ENCODE measurements at regions not wholly inside any gene's neighbourhood (a gene's known extent, or its start where the extent isn't known, plus 50 kb on each side); places are given as distances from the start of the nearest gene placed in this dataset.

DNA sequence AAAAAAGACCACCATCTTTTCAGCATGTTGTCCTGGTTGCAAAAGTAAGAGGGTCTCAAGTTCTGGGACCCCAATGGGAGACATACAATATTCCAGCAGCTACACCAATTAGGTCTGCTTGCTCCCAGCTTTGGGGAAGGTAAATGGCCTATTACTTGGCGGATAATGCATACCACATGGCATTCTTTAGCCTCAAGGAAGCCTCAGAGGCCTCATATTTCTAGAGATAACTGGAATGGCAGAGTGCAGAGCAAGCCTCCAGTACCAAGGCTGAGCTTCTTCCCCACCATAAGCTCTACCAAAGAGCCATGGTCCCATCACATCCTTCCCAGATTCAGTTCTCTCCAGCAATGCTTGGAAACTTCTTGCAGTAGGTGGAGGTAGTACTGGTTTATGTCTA is 493.8 kb downstream of the SHQ1 start:
- WGBS (ENCODE audit: insufficient coverage): 83% methylated on average over 1 of the region's 1 CpG
- Histone ChIP-seq H3K9me3 (replicated peaks; ENCODE audit: control insufficient read depth, low read depth, low read length) (no peaks in the 10 kb centered on the region), H3K4me3 (ENCODE audit: low read length) (no peak overlapping the region), H3K27me3 (ENCODE audit: control insufficient read depth, insufficient read depth, low read length) (peaks cover 3% of the 10 kb centered on the region), H3K27ac (ENCODE audit: low read length) (no peak overlapping the region), H3K36me3 (ENCODE audit: control insufficient read depth, insufficient read depth, low read length) (no peaks in the 10 kb centered on the region), H3K4me1 (ENCODE audit: control insufficient read depth, insufficient read depth, low read length) (no peaks in the 10 kb centered on the region)
- DNase-seq: no peak

DNA sequence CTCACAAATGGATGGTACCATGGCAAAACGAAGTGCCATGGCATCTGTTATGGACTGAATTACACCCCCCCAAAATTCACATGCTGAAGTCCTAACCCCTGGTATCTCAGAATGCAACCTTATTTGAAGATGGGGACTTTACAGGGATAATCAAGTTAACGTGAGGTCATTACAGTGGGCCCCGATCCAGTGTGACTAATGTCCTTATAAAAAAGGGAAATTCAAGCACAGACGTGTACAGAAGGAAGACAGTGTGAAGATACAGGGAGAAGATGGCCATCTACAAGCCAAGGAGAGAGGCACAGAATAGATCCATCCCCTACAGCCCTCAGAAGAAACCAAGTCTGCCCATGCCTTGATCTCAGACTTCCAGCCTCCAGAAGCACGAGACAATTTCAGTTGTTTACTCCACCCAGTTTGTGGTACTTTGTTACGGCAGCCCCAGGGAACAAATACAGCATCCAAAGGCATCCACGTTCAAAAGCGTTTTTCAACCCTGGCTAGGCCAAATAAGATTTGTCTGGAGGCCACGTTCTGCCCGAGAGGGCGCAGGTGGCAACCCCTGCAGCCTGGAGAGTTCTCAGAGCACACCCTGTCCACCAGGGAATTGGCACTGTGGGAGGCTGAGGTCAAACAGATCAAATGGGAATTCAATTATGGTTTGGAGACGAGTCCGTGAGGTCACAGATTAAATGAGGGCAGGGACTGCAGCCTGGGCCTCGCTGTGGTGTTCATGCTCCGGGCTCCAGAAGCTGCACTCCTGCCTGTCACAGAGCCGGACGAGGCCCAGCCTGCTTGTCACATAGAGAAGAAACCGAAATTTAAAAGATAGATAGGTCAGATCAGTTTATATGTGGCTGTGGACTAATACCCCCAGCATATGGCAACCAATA is 494.8 kb downstream of the SHQ1 start:
- DNase-seq: no peak
- Histone ChIP-seq H3K27me3 (ENCODE audit: control insufficient read depth, insufficient read depth, low read length) (peaks cover 3% of the 10 kb centered on the region), H3K9me3 (replicated peaks; ENCODE audit: control insufficient read depth, low read depth, low read length) (no peaks in the 10 kb centered on the region), H3K27ac (ENCODE audit: low read length) (no peak overlapping the region), H3K4me1 (ENCODE audit: control insufficient read depth, insufficient read depth, low read length) (no peaks in the 10 kb centered on the region), H3K36me3 (ENCODE audit: control insufficient read depth, insufficient read depth, low read length) (no peaks in the 10 kb centered on the region), H3K4me3 (ENCODE audit: low read length) (no peak overlapping the region)
- 84% methylated on average over 12 of the region's 18 CpGs for WGBS (ENCODE audit: insufficient coverage)

DNA sequence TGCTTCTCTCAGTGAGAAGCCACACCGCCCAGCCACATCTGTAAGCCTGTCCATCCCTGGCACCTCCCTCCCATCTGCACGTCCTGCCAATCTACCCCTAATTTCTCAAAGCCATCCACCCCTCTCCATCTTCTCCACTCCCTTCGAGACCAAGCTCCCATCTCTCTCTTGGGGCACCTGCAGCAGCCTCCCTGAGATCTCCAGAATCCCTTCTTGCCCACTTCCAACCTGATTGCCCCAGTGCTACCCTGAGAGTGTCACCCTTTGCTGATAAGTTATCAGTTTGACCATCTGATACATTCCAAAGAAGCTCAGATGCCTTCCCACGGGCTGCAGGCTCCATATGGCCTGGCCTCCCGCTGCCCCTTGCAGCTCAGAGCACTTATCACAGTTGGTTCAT is 496.1 kb downstream of the SHQ1 start:
- WGBS (ENCODE audit: insufficient coverage): 76% methylated on average over 5 of the region's 5 CpGs
- Histone ChIP-seq H3K9me3 (replicated peaks; ENCODE audit: control insufficient read depth, low read depth, low read length) (no peaks in the 10 kb centered on the region), H3K4me1 (ENCODE audit: control insufficient read depth, insufficient read depth, low read length) (no peaks in the 10 kb centered on the region), H3K36me3 (ENCODE audit: control insufficient read depth, insufficient read depth, low read length) (no peaks in the 10 kb centered on the region), H3K27ac (ENCODE audit: low read length) (no peak overlapping the region), H3K4me3 (ENCODE audit: low read length) (no peak overlapping the region), H3K27me3 (ENCODE audit: control insufficient read depth, insufficient read depth, low read length) (peaks cover 3% of the 10 kb centered on the region)
- DNase-seq: no peak

DNA sequence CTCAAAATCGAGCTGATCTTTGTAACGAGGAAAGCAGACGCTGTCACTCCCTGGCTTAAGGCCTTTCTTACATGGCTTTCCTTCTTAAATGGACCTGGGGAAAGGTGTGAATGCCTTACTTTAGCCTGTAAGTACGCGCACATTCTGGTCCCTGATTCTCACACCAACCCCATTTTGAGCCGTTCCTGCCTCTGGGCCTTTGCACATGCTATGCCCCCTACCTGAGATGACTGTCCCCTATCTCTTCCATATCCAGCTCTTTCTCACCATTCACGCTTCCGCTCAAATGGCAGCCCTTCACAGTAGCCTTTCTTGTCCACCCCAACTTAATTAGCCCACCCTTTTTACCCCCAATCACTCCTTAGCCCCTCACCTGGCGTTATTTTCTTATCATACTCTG is 496.7 kb downstream of the SHQ1 start:
- no peak for DNase-seq
- Histone ChIP-seq H3K4me3 (ENCODE audit: low read length) (no peak overlapping the region), H3K36me3 (ENCODE audit: control insufficient read depth, insufficient read depth, low read length) (no peaks in the 10 kb centered on the region), H3K9me3 (replicated peaks; ENCODE audit: control insufficient read depth, low read depth, low read length) (no peaks in the 10 kb centered on the region), H3K27ac (ENCODE audit: low read length) (no peak overlapping the region), H3K27me3 (ENCODE audit: control insufficient read depth, insufficient read depth, low read length) (peaks cover 3% of the 10 kb centered on the region), H3K4me1 (ENCODE audit: control insufficient read depth, insufficient read depth, low read length) (no peaks in the 10 kb centered on the region)
- 93% methylated on average over 7 of the region's 9 CpGs for WGBS (ENCODE audit: insufficient coverage)

DNA sequence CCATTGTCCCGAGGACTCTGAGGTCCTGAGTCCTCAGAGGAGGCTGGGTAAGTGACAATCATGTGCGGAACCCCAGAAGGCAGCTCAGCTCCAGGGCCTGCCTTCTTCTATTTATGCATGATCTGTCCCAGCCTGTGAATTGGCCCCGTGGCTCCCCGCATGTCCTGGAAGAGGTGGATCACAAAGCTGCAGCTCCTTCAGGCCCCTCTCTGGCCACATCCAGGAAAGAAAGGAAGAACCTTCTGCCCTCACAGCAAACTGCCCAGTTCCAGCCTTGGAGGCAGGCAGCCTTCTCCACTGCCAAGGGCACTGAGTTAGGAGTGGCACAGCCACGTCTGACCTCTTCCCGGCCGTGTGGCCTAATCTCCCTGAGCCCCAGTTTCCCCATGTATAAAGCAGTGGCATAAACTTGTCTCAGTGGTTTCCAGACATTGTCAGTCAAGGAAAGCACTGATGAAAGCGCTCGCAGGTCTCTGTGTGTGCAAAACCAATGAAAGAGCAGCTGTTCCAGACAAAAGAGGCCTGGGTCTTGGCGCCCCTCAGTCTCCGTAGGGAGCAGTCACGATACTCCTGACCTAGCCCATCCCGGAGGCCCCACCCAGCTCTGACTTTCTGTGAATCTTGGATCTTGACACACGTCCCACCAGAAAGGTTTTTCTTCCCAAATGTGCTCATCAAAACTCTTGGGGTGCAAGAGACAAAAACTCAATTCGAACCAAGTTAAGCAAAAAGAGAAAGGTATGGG is 497.3 kb downstream of the SHQ1 start:
- Histone ChIP-seq H3K4me3 (ENCODE audit: low read length) (no peak overlapping the region), H3K27ac (ENCODE audit: low read length) (no peak overlapping the region), H3K9me3 (replicated peaks; ENCODE audit: control insufficient read depth, low read depth, low read length) (no peaks in the 10 kb centered on the region), H3K27me3 (ENCODE audit: control insufficient read depth, insufficient read depth, low read length) (peaks cover 3% of the 10 kb centered on the region), H3K4me1 (ENCODE audit: control insufficient read depth, insufficient read depth, low read length) (no peaks in the 10 kb centered on the region), H3K36me3 (ENCODE audit: control insufficient read depth, insufficient read depth, low read length) (no peaks in the 10 kb centered on the region)
- no peak for DNase-seq
- 68% methylated on average over 14 of the region's 15 CpGs for WGBS (ENCODE audit: insufficient coverage)

DNA sequence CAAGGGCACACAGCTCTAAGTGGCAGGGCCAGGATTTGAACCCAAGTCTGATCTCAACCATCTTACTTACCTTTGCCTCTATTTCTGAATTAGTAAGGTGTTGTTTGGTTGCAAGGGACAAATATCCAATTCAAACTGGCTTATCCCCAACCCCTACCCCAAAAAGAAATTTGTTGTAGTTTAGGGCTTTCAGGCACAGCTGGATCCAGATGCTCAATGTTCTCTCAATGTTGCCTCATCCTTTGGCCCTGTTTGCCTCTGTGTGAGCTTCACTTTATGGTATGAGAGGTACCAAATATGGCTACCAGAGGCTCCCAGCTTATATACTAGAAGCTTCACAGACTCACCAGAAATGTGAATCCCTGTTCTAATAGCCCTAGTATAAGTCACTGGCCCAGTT is 499.9 kb downstream of the SHQ1 start:
- no peak overlapping the region for H3K4me3 ChIP-seq (ENCODE audit: low read length)
- H3K4me1 ChIP-seq (ENCODE audit: control insufficient read depth, insufficient read depth, low read length): no peaks in the 10 kb centered on the region
- DNase-seq: no peak
- peaks cover 3% of the 10 kb centered on the region for H3K27me3 ChIP-seq (ENCODE audit: control insufficient read depth, insufficient read depth, low read length)
- H3K9me3 ChIP-seq (replicated peaks; ENCODE audit: control insufficient read depth, low read depth, low read length): no peaks in the 10 kb centered on the region
- H3K27ac ChIP-seq (ENCODE audit: low read length): no peak overlapping the region
- no peaks in the 10 kb centered on the region for H3K36me3 ChIP-seq (ENCODE audit: control insufficient read depth, insufficient read depth, low read length)

DNA sequence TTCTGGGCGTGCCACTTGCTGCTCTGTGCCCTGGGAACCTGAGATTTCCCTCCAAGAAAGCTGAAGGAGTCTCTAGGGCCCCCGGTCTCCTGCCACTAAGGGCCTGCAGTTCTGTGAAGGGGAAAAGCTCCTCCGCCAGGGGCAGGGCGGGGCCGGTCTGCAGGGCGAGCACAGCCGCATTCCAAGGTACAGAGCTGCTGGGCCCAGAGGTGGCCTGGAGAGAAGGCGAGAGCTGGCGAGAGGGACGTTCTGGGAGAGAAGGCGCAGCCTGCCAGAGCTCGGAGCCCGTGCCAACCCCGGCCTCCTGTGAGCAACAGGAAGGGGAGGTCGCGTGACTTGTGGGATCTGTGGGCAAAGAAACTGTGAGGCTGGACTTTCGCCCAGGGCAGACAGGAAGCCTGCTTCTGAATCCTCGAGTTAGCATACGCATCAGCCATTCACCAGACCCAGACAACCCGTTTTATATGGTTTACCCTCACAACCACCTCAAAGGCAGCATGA is 500.4 kb downstream of the SHQ1 start:
- Histone ChIP-seq H3K4me3 (ENCODE audit: low read length) (no peak overlapping the region), H3K4me1 (ENCODE audit: control insufficient read depth, insufficient read depth, low read length) (no peaks in the 10 kb centered on the region), H3K36me3 (ENCODE audit: control insufficient read depth, insufficient read depth, low read length) (no peaks in the 10 kb centered on the region), H3K9me3 (replicated peaks; ENCODE audit: control insufficient read depth, low read depth, low read length) (no peaks in the 10 kb centered on the region), H3K27ac (ENCODE audit: low read length) (no peak overlapping the region), H3K27me3 (ENCODE audit: control insufficient read depth, insufficient read depth, low read length) (peaks cover 3% of the 10 kb centered on the region)
- 44% methylated on average over 16 of the region's 20 CpGs for WGBS (ENCODE audit: insufficient coverage)
- peak; percentile 79 for DNase-seq

DNA sequence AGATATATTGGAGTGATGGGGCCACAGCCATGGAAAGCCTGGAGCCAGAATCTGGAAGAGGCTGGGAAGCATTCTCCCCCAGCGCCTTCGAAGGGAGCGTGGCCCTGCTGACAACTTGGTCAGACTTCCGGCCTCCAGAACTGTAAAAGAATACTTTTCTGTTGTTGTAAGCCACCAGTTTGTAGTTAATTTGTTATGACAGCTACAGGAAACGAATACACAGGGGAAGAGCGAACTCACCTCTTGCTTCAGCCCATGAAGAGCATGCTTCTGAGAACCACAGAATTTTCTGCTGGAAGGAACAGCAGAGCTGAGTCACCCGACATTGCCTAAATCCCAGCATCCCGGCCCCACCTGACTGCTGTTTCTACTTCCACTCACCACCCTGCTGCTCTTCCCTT is 501.7 kb downstream of the SHQ1 start:
- 30% methylated on average over 6 of the region's 8 CpGs for WGBS (ENCODE audit: insufficient coverage)

DNA sequence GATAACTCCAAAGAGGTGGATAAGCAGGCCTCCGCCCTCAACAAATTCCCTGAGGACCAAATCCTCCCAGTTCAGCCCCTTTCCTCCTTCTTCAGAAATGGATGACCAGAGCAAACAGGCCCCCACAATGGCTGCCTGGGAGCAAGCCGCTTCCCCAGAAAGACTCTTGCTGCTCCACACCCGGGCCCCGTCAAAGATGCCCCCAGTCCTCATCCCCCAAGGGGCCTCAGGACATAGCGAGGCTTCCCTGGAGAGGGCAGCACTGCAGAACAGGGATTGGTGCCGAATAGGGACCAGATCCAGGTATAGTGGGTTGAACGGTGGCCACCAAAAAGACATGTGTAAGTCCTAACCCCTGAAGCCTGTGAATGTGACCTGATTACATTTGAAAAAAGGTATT is 502.3 kb downstream of the SHQ1 start:
- no peaks in the 10 kb centered on the region for H3K9me3 ChIP-seq (replicated peaks; ENCODE audit: control insufficient read depth, low read depth, low read length)
- 59% methylated on average over 7 of the region's 7 CpGs for WGBS (ENCODE audit: insufficient coverage)
- no peak for DNase-seq
- H3K27me3 ChIP-seq (ENCODE audit: control insufficient read depth, insufficient read depth, low read length): peaks cover 5% of the 10 kb centered on the region
- no peak overlapping the region for H3K27ac ChIP-seq (ENCODE audit: low read length)
- no peak overlapping the region for H3K4me3 ChIP-seq (ENCODE audit: low read length)
- H3K4me1 ChIP-seq (ENCODE audit: control insufficient read depth, insufficient read depth, low read length): peaks cover 12% of the 10 kb centered on the region
- no peaks in the 10 kb centered on the region for H3K36me3 ChIP-seq (ENCODE audit: control insufficient read depth, insufficient read depth, low read length)

More for the DNA sequence above, 501.7 kb downstream of the SHQ1 start:
- peak; percentile 83 for DNase-seq
- H3K4me3 ChIP-seq (ENCODE audit: low read length): no peak overlapping the region
- H3K27me3 ChIP-seq (ENCODE audit: control insufficient read depth, insufficient read depth, low read length): peaks cover 5% of the 10 kb centered on the region
- H3K27ac ChIP-seq (ENCODE audit: low read length): no peak overlapping the region
- peaks cover 9% of the 10 kb centered on the region for H3K4me1 ChIP-seq (ENCODE audit: control insufficient read depth, insufficient read depth, low read length)
- H3K36me3 ChIP-seq (ENCODE audit: control insufficient read depth, insufficient read depth, low read length): no peaks in the 10 kb centered on the region
- no peaks in the 10 kb centered on the region for H3K9me3 ChIP-seq (replicated peaks; ENCODE audit: control insufficient read depth, low read depth, low read length)

DNA sequence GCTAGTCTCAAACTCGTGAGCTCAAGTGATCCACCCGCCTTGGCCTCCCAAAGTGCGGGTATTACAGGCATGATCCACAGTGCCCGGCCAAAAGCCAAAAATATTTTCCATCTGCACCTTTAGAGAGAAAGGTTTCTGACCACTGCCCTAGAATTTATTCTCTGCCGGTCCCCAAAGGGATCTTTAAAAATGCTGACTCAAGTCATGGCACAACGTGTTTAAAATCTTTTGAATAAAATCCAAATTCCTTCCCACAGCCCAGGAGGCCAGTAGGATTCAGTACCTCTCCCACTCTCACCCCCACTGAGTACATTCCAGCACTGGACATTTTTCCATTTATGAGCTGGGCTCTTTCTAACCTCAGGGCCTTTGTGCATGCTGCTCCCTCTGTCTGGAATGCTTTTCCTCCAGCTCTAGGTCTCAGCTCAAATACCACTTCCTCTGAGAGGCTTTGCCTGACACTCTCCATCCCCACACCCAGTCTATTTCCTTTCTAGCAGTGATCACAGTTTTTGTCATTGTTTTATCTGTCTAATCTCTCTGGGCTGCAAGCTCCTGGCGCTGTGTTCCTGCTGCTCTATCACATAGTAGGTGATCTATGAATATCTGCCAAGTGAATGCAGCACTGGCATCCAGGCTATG is 502.9 kb downstream of the SHQ1 start:
- 82% methylated on average over 7 of the region's 7 CpGs for WGBS (ENCODE audit: insufficient coverage)
- no peak overlapping the region for H3K4me3 ChIP-seq (ENCODE audit: low read length)
- H3K27ac ChIP-seq (ENCODE audit: low read length): no peak overlapping the region
- H3K9me3 ChIP-seq (replicated peaks; ENCODE audit: control insufficient read depth, low read depth, low read length): no peaks in the 10 kb centered on the region
- H3K4me1 ChIP-seq (ENCODE audit: control insufficient read depth, insufficient read depth, low read length): peaks cover 17% of the 10 kb centered on the region
- H3K36me3 ChIP-seq (ENCODE audit: control insufficient read depth, insufficient read depth, low read length): no peaks in the 10 kb centered on the region
- H3K27me3 ChIP-seq (ENCODE audit: control insufficient read depth, insufficient read depth, low read length): peaks cover 2% of the 10 kb centered on the region
- DNase-seq: no peak

All from muscle of leg (tissue), 3 donors.